HG03025 (cell line): ENCODE measurements at regions not wholly inside any gene's neighbourhood (a gene's known extent, or its start where the extent isn't known, plus 50 kb on each side); places are given as distances from the start of the nearest gene placed in this dataset.

Experiments
- ATAC-seq: cut with Tn5 transposase; IDR thresholded peaks from one replicate; pipeline ENCODE4 v1.9.1; 2021; ENCODE audit warnings: mild to moderate bottlenecking, moderate library complexity; ENCODE audit not compliant: unreplicated experiment, low FRiP score

DNA sequence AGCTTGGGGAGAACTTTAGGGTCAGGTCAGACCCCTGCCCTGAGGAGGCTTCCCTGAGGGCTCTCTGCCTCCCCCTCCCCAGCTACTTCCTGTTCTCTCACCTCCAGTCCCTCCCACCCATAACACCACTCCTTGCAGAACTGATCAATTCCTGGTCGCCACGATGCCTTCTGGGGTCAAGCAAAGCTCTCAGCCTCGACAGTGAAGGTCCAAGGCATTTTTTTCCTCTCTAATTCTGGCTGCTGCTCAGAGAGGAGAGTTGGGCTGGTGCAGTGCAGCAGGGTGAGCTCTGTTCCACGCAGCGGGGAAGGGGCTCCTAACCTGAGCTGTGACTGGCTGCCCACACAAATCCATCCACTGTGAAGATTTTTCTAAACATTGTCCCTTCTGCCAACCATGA, 628.4 kb downstream of the BRD1 start:
- ATAC-seq = no peak

DNA sequence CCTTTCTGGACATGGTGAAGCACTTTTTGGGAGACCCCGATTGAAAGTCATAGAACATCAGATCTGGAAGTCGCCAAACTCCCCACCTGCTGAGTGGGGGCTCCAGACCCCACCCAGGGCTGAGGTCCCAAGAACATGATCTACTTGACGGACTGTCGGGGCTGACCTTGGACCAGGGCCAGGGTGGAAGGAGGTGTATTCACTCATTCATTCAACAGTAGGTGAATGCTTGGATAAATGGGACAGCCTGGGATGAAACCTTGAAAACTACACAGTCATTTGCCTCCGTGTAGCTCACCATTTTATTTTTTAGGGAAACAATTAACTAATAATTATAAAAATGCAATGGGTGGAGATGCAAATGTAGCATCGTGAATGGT, 629.0 kb downstream of the BRD1 start:
- ATAC-seq = no peak

DNA sequence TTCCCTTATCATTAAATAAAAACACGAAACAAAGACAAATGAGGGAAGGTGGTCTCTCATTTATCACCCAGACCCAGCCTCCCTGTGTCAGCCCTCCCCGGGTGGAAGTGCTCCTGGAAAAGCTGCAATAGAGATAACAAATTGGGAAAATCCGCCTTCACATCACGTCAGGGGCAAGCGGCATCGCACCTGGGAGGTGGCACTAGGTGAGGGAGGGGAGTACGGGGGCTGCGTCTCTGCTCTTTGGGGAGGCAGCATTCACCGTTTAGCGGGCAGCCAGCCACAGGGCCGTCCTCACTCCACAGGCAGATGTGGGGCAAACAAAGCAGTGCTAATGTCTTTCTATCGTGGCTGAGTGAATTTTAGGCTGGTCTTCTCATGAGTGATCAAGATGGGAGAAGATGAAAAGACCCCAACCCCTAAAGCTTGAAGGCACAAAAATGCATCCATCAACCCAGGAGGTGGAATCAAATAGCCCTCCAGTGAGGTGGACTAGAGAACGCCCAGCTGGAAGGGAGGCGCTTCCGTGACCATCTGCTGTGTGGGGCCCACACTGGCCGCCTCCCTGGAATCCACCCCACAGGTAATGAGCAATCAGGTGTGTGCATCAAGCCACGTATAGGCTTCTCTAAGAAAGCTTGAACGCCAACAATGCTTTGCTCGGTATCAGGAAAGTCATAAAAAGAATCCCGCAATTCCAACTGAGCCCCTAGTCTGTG, 629.5 kb downstream of the BRD1 start:
- no peak for ATAC-seq

DNA sequence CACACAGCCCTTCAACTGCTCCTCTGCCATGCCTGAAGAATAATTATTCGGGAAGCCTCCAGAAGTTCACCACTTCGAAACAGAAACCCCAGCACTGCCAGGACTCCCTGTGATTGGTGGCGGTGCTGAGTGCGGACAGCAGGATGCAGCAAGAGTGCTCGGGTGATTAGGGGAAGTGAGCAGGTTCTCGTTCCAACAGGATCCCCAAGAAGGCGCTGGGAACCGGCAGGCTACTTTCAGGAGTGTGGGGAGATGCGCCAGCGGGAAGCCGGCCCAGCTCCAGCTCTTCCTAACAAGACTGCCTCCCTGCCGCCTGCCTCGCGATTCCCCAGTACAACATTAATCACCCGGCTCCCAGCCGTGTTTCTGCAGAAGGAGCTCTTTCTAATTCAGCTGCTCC, 630.2 kb downstream of the BRD1 start:
- ATAC-seq = no peak

DNA sequence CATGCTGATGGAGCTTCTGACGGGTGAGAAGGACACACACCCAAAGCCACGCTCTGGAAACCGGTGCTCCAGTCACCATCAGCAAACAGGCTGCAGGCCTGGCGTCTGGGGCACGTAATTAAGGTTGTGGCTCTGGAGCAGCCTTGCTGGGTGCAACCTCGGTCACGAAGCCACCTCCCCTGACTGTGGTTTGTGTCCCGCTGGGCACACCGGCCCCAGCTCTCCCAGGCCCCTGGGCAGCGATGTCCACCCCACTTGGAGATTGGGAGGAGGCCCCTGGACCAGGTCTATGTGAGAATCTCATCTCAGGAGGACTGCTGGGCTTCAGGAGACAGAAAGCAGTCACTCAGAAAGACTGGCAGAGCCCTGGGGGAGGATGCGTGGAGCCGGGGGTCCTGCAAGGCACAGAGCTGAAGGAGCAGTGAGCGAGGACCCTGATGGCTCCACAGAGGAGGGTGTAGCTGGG, 631.6 kb downstream of the BRD1 start:
- ATAC-seq = no peak

DNA sequence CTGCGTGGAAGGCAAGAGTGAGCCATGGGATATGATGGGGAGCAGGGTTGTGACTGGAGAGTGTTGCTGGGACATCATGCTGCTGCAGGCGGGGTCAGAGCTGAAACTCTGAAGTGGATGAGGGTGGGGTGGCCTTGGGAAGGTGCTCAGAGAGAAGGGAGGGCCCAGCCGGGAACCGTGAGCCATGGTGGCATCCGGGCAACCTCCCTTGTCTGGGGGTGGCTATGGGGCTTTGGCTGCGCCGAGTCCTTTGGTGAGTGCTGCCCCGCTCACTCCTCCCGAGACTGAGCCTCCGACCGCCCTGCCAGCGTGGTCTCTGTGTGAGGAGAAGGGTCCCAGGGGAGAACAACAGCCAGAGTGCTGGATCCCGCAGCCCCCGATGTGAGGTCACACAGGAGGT, 632.0 kb downstream of the BRD1 start:
- ATAC-seq = no peak

DNA sequence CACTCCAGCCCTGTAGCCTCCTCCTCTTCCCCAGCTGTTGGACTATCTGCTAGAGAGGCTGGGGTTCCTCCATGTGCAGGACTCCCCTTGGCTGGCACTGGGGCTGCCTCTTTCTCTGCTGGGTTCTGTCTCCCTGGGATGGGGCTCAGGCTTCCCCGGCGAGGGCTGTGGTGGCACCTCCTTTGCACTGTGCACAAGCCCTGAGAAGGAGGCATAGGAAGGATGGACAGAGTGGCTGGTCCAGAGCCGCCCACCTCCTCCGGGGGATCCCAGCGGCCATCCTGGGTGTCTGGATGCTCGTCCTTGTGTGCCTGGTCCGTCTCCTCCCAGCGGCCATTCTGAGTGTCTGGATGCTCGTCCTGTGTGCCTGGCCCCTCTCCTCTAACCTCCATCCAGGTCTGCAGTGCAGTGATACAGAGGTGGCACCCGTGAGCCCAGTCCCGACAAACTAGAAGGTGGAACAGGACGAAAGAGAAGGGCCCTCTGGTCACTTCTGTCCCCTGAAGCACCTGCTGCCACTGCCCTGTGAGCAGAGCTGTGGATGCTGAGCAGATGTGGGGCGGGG, 633.7 kb downstream of the BRD1 start:
- ATAC-seq = no peak

DNA sequence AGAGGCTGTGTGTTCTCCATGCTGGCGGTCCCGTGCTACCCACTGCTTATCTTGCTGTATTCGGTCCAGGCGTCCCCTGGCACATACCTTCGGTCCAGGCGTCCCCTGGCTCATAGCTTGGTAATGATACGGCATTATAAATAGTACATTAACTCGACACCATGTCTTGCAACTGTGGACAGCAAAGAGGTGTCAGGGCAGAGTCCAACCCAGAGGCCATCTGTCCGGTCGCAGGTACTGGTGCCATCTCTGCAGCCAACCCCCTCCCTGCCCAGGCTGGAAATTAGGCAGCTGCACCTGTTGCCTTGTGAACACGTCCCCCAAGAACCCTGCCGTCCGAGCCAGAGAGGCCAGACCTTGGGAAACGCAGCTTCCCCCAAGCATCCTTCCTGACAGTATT, 634.3 kb downstream of the BRD1 start:
- ATAC-seq = no peak

DNA sequence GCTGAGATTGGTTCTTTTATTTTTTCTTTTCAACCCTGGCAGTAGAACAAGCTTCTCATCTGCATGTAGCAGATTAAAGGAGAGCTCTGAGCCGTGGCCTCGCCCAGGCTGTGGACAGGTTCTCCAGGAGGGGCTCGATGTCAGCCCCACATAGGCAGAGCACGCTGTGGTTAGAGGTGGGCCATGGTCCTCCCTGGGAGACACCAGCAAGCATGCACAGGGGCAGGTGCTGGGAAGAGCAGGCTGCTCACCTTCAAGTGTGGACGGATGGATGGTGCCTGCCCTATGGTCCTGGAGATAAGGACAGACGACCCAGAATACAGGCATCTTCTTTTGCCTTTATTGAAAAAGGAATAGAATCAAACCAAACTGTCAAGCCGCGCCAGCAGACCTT, 634.8 kb downstream of the BRD1 start:
- no peak for ATAC-seq

DNA sequence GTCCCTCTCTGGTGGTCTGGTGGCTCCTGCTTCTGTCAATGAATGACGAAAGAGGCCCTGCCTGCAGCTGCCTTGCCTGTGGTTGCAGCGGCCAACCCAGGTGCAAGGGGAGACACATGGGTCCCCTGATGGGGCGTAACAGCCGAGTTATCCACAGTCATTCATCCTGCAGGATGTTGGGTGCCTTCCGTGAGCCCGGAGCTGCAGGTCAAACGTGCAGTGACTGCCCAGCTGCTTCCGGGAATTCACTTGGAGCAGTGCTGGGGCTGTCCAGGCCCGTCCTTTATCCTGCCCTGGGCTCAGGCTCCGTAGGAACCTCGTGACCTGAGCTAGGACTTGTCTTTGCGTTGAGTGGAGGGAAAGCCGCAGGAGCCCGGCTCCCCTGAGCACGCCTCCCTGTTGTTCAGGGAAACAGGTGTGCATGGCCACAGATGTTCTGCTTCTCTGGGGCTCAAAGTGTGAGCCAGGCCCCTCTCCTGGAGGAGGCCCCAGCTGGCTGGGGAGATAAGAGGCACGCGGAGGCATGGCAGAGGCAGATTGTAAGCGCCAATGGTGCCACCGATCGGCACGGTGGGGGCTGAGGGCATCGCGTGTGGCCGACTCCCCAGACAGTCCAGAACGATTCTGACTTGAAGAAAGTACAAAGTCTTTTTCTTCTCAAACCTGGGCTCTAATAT, 635.4 kb downstream of the BRD1 start:
- no peak for ATAC-seq

DNA sequence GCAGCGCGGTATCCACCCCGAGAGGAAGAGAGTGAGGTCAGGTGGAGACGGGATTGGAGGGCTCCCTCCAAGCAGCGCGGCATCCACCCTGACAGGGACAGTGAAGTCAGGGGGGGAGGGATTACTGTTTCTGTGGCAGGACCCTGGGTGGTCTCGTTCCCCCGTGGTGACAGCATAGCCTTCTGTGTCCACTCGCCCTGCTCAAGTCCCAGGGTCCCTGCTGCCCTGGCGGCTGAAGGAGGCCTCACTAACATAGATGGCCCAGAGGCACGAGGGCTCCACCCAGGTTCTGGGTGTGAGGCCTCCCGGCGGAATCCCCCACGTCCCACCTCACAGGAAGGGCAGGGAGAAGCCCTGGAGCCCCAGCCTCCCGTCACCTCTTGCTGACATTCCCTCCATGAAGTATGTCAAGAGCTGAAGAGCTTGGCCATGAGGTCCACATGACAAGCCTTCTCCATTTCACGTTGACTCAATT, 636.1 kb downstream of the BRD1 start:
- no peak for ATAC-seq

DNA sequence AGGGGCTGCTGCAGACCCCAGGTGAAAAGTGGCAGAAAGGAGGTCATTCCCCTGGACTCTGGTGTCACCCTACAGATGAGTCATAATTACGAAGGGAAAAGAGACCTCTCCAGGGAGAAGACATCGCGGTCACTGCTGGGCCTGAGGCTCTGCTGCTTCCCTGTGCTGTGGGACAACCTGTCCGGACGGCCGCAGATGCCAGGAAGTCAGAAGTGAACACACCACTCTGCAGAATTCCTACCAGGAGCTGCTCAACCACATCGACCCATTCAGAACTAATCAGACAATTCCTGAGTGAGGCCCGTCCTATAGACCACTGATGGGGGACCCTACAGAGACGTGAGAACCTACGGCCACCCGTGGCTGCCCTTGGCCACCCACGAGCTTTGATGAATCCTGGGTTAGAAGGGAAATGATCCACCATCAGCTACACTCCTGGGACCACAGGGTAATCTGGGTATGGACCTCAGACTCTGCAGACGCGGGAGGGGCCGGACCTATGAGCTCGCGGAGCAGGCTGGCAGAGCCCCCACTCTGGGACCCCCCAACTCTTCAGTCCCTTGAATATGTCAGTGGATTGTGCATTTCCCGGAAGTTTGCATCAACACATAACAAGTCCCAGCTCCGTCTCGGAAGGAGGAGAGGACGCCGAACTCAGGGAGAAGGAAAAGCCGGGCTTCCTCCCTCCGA, 636.7 kb downstream of the BRD1 start:
- ATAC-seq = no peak

DNA sequence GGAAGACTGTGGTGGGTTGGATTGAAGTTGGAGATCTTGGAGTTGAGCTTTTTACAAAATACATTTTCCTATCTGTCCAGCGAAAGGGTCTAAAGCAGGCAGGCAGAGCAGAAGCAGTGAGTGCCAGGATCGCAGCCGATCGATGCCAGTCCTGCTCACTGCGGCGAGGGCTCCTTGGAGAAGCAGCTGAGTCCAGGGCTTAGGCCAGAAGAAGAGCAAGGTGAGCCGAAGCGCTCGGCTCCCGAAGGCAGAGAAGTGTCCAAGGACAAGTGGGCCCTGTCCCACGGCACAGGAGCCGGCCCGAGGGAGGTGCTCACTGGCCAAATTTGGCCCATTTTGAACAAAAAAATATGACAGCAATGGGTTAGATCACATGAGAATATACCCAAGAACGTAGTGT, 637.8 kb downstream of the BRD1 start:
- no peak for ATAC-seq

DNA sequence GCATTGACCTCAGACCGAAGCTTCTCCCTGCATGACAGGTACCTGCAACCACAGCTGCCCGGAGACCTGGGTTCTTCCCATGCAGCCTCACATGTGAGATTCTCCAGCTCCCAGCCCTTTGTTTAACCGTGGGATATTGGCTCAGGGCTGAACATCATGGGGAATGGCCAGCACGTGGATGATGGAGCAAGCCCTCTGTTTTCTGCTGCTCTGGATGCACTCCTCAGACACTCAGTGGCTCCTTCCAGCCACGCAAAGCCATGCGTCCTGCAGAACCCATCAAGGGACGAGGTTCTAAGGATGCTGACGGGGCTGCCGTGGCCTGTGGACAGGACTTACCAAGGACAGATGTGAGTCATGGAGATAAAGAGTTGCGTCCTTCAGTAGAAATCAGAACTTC, 639.1 kb downstream of the BRD1 start:
- ATAC-seq = no peak

DNA sequence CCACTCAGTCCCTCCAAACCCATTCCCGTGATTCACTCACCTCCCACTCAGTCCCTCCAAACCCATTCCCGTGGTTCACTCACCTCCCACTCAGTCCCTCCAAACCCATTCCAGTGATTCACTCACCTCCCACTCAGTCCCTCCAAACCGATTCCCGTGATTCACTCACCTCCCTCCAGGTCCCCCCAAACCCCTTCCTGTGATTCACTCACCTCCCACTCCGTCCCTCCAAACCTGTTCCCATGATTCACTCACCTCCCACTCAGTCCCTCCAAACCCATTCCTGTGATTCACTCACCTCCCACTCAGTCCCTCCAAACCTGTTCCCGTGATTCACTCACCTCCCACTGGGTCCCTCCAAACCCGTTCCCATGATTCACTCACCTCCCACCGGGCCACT, 639.6 kb downstream of the BRD1 start:
- ATAC-seq = no peak

DNA sequence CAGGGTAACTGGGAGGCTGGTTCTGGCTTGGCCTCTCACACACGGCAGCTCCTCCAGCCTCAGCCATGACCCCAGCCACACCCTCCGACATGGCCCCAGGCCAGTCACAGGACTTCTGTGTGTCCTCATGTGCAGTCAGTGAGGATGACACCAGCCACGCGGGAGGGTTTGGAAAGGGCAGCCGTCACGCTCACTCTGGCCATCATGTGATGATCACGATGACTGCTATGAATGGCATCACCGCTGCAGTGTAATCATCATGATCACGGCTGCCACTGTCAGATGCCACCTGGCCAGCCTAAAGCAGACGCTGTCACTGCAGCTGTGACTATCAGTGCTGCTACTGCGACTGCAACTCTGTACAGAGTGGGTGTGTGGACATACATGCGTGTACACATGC, 640.9 kb downstream of the BRD1 start:
- ATAC-seq = no peak

DNA sequence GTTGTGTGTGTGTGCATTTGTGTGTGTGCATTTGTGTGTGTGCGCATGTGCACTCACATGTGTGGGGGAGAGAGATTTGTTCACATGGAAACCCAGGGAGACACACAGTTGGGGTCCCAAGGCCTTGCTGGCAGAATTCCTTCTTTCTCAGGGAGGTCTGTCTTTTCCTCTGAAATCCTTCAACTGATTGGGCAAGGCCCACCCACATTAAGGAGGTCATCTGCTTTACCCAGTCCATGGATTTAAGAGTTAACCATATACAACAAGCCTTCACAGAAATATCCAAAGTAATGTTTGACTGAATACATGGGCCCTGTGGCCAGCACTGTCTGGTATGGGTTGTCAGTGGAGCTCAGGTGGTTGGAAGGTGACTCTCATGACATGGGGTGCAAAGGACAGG, 641.4 kb downstream of the BRD1 start:
- ATAC-seq = no peak

DNA sequence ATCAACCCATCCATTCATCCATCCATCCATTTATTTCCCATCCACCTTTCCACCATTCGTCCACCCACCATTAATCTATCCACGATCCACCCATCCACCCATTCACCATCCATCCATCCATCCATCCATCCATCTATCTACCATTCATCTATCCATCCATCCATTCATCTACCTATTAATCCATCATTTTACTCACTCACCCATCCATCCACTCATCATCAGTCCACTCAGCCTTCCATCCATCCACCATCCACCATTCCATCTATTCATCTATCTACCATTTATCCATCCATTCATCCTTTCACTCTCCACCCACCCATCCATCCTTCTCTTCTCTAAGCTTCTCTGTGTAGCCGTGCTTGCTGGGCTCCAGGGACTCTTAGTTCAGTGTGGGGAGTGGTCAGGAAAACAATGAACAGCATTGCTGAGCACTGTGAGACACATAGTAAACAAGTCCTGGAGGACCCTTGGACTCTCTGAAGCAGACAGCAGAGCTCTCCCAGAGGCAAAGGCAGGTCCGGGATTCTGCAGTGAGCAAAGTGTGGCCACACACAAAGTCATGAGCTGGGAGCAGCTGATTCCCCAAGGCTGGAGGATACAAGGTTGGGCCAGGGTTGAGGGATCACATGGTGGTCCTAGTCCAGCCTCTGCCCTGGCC, 642.2 kb downstream of the BRD1 start:
- no peak for ATAC-seq

DNA sequence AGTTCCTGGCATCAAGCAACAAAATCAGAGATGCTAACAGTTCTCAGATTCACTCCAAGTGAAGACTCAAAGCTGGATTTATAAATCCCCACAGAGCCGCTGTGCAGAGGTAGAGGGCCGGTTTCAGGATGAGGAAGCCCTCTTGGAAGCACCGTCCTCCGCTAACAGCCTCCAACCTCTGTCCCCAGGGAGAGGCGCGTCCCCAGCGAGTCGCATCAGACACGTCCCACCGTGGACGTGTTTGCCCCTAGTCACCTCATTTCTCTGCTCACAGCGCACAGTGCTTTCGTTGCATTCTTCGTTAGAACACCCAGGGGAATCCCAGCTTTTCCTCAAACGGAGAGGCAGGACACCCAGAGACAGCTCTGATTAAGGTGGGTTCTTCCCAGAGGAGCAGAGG, 642.9 kb downstream of the BRD1 start:
- ATAC-seq = no peak

DNA sequence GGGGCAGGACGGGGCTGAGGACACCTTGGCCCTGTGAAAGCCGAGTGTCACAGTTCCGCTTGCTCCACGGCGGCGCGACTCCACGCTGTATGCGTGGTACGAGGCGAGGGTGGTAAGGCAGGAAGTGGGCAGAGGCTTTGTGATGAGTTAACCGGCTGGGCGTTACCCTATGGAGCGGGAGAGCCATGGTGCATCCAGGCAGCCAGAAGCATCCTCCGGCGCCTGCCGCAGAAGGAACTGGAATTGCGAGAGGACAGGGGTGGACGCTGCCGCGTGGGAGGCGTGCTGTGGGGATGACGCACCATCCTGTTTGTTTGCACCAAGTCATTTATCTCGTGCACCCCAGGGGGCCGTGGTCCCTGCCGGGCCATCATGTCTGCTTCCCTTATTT, 643.9 kb downstream of the BRD1 start:
- no peak for ATAC-seq
